ENCODE measurements at regions not wholly inside any gene's neighbourhood (a gene's known extent, or its start where the extent isn't known, plus 50 kb on each side); places are given as distances from the start of the nearest gene placed in this dataset.

- TF ChIP-seq POLR2AphosphoS5 (IDR thresholded peaks at IDR 0.05) (peak in 2 of 4 donors; percentile 39 to 45), EP300 (IDR thresholded peaks at IDR 0.05) (peak in 1 of 4 donors; percentile 28), CTCF (IDR thresholded peaks at IDR 0.05) (no peak)
- no peaks in the 10 kb centered on the region for H3K27me3 ChIP-seq
- no peak for DNase-seq
- intact Hi-C loops (cut with DNase I): no loop called here
- H3K36me3 ChIP-seq: no peaks in the 10 kb centered on the region
- H3K4me3 ChIP-seq: peak overlapping the region; percentile 5 to 23 (median 13)
- peak overlapping the region; percentile 59 to 75 (median 68) for H3K27ac ChIP-seq
- H3K9me3 ChIP-seq: no peaks in the 10 kb centered on the region
- 11 to 50% methylated on average over 9 of the region's 9 CpGs for WGBS, 2 donors
- peaks cover 0 to 19% (median 12%) of the 10 kb centered on the region in 4 donors for H3K4me1 ChIP-seq
These were observed 150.9 kb upstream of the KLF6 start for GRCh38 chr10:3935933-3936359.

GRCh38 chr10:3935141-3935540 lies 150.1 kb upstream of the KLF6 start:
- DNase-seq: no peak
- Histone ChIP-seq H3K4me3 (peak overlapping the region; percentile 4 to 23 (median 17)), H3K9me3 (no peaks in the 10 kb centered on the region), H3K4me1 (peaks cover 0 to 19% (median 12%) of the 10 kb centered on the region in 4 donors), H3K36me3 (no peaks in the 10 kb centered on the region), H3K27me3 (no peaks in the 10 kb centered on the region), H3K27ac (peak overlapping the region; percentile 59 to 75 (median 68))
- no peak for TF ChIP-seq CTCF (IDR thresholded peaks at IDR 0.05)
- TF ChIP-seq EP300 (IDR thresholded peaks at IDR 0.05): no peak
- peak in 1 of 4 donors; percentile 39 for TF ChIP-seq POLR2AphosphoS5 (IDR thresholded peaks at IDR 0.05)
- TF ChIP-seq POLR2A (IDR thresholded peaks at IDR 0.05): no peak
- 38 to 50% methylated on average over 11 of the region's 11 CpGs for WGBS, 2 donors
- intact Hi-C loops (cut with DNase I): no loop called here

- Histone ChIP-seq H3K27ac (no peak overlapping the region), H3K9me3 (no peaks in the 10 kb centered on the region), H3K4me3 (no peak overlapping the region), H3K27me3 (no peaks in the 10 kb centered on the region), H3K36me3 (no peaks in the 10 kb centered on the region), H3K4me1 (peaks cover 0 to 19% (median 12%) of the 10 kb centered on the region in 4 donors)
- no peak for TF ChIP-seq POLR2AphosphoS5 (IDR thresholded peaks at IDR 0.05)
- TF ChIP-seq POLR2A (IDR thresholded peaks at IDR 0.05): no peak
- TF ChIP-seq EP300 (IDR thresholded peaks at IDR 0.05): no peak
- TF ChIP-seq CTCF (IDR thresholded peaks at IDR 0.05): no peak
- WGBS, 2 donors: 82 to 96% methylated on average over 4 of the region's 4 CpGs
- intact Hi-C loops (cut with DNase I): no loop called here
- no peak for DNase-seq
These were observed 148.7 kb upstream of the KLF6 start for GRCh38 chr10:3933733-3934132.

GRCh38 chr10:3932597-3933375 lies 147.8 kb upstream of the KLF6 start:
- Histone ChIP-seq H3K9me3 (no peaks in the 10 kb centered on the region), H3K4me1 (peaks cover 0 to 19% (median 12%) of the 10 kb centered on the region in 4 donors), H3K27me3 (no peaks in the 10 kb centered on the region), H3K4me3 (no peak overlapping the region), H3K27ac (no peak overlapping the region), H3K36me3 (no peaks in the 10 kb centered on the region)
- intact Hi-C loops (cut with DNase I): no loop called here
- DNase-seq: no peak
- TF ChIP-seq EP300 (IDR thresholded peaks at IDR 0.05): no peak
- TF ChIP-seq POLR2AphosphoS5 (IDR thresholded peaks at IDR 0.05): no peak
- TF ChIP-seq POLR2A (IDR thresholded peaks at IDR 0.05): no peak
- no peak for TF ChIP-seq CTCF (IDR thresholded peaks at IDR 0.05)
- 88 to 94% methylated on average over 15 of the region's 15 CpGs for WGBS, 2 donors

Data from sigmoid colon (tissue), 6 donors.